Liver (tissue), 8 donors: ENCODE measurements at regions not wholly inside any gene's neighbourhood (a gene's known extent, or its start where the extent isn't known, plus 50 kb on each side); places are given as distances from the start of the nearest gene placed in this dataset.

ENCODE experiments used
- DNase-seq: peaks from one replicate; pipeline ENCODE4 v3.0.0-alpha.2; 2017; ENCODE audit warnings: low spot score
- H3K27ac ChIP-seq, 2 donors: one replicate each; pipeline ENCODE4 v1.7.0; 2013; ENCODE audit warnings: inconsistent platforms in 2 of 2, low read length in 2 of 2, control low read depth in 1 of 2, low read depth in 1 of 2, mild to moderate bottlenecking in 1 of 2
- H3K27me3 ChIP-seq, 4 donors: one replicate each; pipeline versions ENCODE4 v1.6.1 to v1.7.0; 2013; ENCODE audit warnings: low read length in 3 of 4, inconsistent platforms in 1 of 4, mild to moderate bottlenecking in 1 of 4, moderate library complexity in 1 of 4; ENCODE audit not compliant: control insufficient read depth in 4 of 4, insufficient read depth in 4 of 4
- H3K36me3 ChIP-seq, 4 donors: one replicate each; pipeline versions ENCODE4 v1.6.1 to v1.7.0; 2013; ENCODE audit warnings: low read length in 3 of 4, mild to moderate bottlenecking in 3 of 4, low read depth in 1 of 4, moderate library complexity in 1 of 4; ENCODE audit not compliant: control insufficient read depth in 4 of 4, insufficient read depth in 3 of 4
- H3K4me1 ChIP-seq, 4 donors: one replicate each; pipeline versions ENCODE4 v1.6.1 to v1.7.0; 2013; ENCODE audit warnings: low read length in 3 of 4, mild to moderate bottlenecking in 3 of 4, moderate library complexity in 1 of 4; ENCODE audit not compliant: control insufficient read depth in 4 of 4, insufficient read depth in 4 of 4
- H3K4me3 ChIP-seq, 3 donors: one replicate each; pipeline versions ENCODE4 v1.6.1 to v1.7.0; 2013; ENCODE audit warnings: low read length in 3 of 3, control low read depth in 1 of 3, low read depth in 1 of 3, mild to moderate bottlenecking in 1 of 3
- H3K9ac ChIP-seq, 2 donors: one replicate each; pipeline ENCODE4 v1.7.0; 2013; ENCODE audit warnings: low read length in 2 of 2, mild to moderate bottlenecking in 2 of 2, moderate library complexity in 2 of 2, control low read depth in 1 of 2, low read depth in 1 of 2
- H3K9me3 ChIP-seq, 4 donors: one replicate each; pipeline versions ENCODE4 v1.6.1 to v1.7.0; 2013; ENCODE audit warnings: low read length in 3 of 4; ENCODE audit not compliant: control insufficient read depth in 4 of 4
- EGR1 ChIP-seq, 2 donors: IDR thresholded peaks; 2 replicates each; pipeline ENCODE4 v1.6.1; 2016 to 2018; ENCODE audit warnings: antibody characterized with exemption in 2 of 2, low read depth in 2 of 2
- FOXA1 ChIP-seq: IDR thresholded peaks from 2 replicates; pipeline ENCODE4 v1.6.1; 2016; ENCODE audit warnings: antibody characterized with exemption
- GABPA ChIP-seq, 2 donors: IDR thresholded peaks in 1 of 2; conservative IDR thresholded peaks in 1 of 2; 2 replicates each; pipeline ENCODE4 v1.6.1; 2016; ENCODE audit warnings: antibody characterized with exemption in 2 of 2, mild to moderate bottlenecking in 1 of 2, moderate library complexity in 1 of 2
- HNF4A ChIP-seq, 2 donors: conservative IDR thresholded peaks; 2 replicates each; pipeline ENCODE4 v1.6.1; 2016; ENCODE audit warnings: antibody characterized with exemption in 2 of 2, mild to moderate bottlenecking in 2 of 2
- HNF4G ChIP-seq: IDR thresholded peaks from 2 replicates; pipeline ENCODE4 v1.6.1; 2016; ENCODE audit warnings: antibody characterized with exemption
- JUND ChIP-seq, 2 donors: IDR thresholded peaks; 2 replicates each; pipeline ENCODE4 v1.6.1; 2016; ENCODE audit warnings: antibody characterized with exemption in 2 of 2
- NR2F2 ChIP-seq: IDR thresholded peaks from 2 replicates; pipeline ENCODE4 v1.6.1; 2016; ENCODE audit warnings: antibody characterized with exemption
- RAD21 ChIP-seq, 2 donors: IDR thresholded peaks; 2 replicates each; pipeline ENCODE4 v1.6.1; 2016; ENCODE audit warnings: antibody characterized with exemption in 2 of 2, mild to moderate bottlenecking in 2 of 2
- RXRA ChIP-seq, 2 donors: IDR thresholded peaks; 2 replicates each; pipeline ENCODE4 v1.6.1; 2017 to 2018; ENCODE audit warnings: antibody characterized with exemption in 2 of 2, mild to moderate bottlenecking in 1 of 2
- TAF1 ChIP-seq: conservative IDR thresholded peaks from 2 replicates; pipeline ENCODE4 v1.6.1; 2016; ENCODE audit warnings: antibody characterized with exemption, mild to moderate bottlenecking
- YY1 ChIP-seq: IDR thresholded peaks from 2 replicates; pipeline ENCODE4 v1.6.1; 2016; ENCODE audit warnings: antibody characterized with exemption, mild to moderate bottlenecking
- WGBS: extraction: QIAGEN DNeasy Blood & Tissue Kit; methylation state at CpG from one replicate; pipeline ENCODE4 v1.1.7; 2013; 5-methylcytosine and 5-hydroxymethylcytosine counted together
- TF ChIP-seq, protein P1 (sequence below): fragments of 150-350 bp; IDR thresholded peaks from 2 replicates; pipeline ENCODE4 v1.5.1; 2017; ENCODE audit warnings: improper control_type of control experiment, low read depth, low read length; ENCODE audit not compliant: missing input control
- TF ChIP-seq, protein P2 (sequence below): IDR thresholded peaks from 2 replicates; pipeline ENCODE4 v1.6.1; 2016; ENCODE audit warnings: antibody characterized with exemption
- TF ChIP-seq, protein P3 (sequence below): IDR thresholded peaks from 2 replicates; pipeline ENCODE4 v1.6.1; 2016; ENCODE audit warnings: antibody characterized with exemption
- TF ChIP-seq, protein P4 (sequence below): IDR thresholded peaks from 2 replicates; pipeline ENCODE4 v1.6.1; 2016; ENCODE audit warnings: antibody characterized with exemption
- TF ChIP-seq, protein P5 (sequence below): IDR thresholded peaks from 2 replicates; pipeline ENCODE4 v1.6.1; 2016; ENCODE audit warnings: antibody characterized with exemption, mild to moderate bottlenecking
- donor health status: healthy.
- donor health status: healthy.
- donor health status: healthy.
- donor health status: healthy.
- donor health status: healthy.

DNA sequence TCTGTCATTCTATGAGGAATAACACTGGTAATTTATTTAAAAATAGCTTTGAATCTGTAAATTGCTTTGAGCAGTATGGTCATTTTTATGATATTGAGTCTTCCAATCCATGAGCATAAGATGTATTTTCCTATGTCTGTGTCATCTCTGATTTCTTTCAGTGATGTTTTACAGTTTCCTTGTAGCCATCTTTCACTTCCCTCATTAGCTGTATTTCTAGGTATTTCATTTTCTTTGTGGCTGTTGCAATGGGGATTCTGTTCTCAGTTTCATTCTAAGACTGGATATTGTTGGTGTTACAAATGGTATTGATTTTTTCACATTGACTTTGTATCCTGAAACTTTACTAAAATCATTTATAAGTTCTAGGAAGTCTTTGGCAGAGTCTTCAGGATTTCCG, 116.2 kb downstream of the DDX3Y start:
- WGBS = 71% methylated on average over 1 of the region's 1 CpG
- DNase-seq = no peak

DNA sequence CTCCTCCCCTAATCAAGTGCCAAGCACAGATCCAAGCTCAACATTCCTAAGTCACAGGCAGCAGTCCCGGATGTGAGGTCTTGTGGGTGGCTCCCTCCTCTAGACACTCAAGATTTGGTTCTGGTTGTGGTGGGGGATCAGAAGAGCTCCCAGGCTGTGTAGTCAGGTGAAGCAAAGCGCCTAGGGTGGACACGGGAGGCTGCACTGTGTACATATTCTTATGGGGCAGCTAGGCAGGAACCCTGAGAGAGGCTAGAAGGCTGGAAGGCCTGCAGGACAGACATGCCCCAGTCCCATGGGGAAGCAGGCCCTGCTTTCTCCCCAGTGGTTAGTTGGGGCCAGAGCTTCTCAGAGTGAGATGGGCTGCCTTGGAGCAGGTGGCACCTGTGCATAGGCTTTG, 118.9 kb downstream of the DDX3Y start:
- DNase-seq = no peak
- 81% methylated on average over 3 of the region's 3 CpGs for WGBS
- Histone ChIP-seq H3K27me3 (no peaks in the 10 kb centered on the region), H3K27ac (no peak overlapping the region), H3K9me3 (no peaks in the 10 kb centered on the region), H3K4me1 (no peaks in the 10 kb centered on the region), H3K9ac (no peak overlapping the region), H3K4me3 (no peak overlapping the region), H3K36me3 (no peaks in the 10 kb centered on the region)
- TF ChIP-seq HNF4A (conservative IDR thresholded peaks at IDR 0.05) (no peak), EGR1 (IDR thresholded peaks at IDR 0.05; ENCODE audit: low read depth in 2 of 2) (no peak), TAF1 (no peak), JUND (IDR thresholded peaks at IDR 0.05) (no peak), RXRA (IDR thresholded peaks at IDR 0.05) (no peak), GABPA (IDR thresholded peaks at IDR 0.05 in 1 of 2, conservative IDR thresholded peaks at IDR 0.05 in 1 of 2) (no peak)
- TF ChIP-seq, protein P1, sequence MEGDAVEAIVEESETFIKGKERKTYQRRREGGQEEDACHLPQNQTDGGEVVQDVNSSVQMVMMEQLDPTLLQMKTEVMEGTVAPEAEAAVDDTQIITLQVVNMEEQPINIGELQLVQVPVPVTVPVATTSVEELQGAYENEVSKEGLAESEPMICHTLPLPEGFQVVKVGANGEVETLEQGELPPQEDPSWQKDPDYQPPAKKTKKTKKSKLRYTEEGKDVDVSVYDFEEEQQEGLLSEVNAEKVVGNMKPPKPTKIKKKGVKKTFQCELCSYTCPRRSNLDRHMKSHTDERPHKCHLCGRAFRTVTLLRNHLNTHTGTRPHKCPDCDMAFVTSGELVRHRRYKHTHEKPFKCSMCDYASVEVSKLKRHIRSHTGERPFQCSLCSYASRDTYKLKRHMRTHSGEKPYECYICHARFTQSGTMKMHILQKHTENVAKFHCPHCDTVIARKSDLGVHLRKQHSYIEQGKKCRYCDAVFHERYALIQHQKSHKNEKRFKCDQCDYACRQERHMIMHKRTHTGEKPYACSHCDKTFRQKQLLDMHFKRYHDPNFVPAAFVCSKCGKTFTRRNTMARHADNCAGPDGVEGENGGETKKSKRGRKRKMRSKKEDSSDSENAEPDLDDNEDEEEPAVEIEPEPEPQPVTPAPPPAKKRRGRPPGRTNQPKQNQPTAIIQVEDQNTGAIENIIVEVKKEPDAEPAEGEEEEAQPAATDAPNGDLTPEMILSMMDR = no peak
- TF ChIP-seq, protein P2, sequence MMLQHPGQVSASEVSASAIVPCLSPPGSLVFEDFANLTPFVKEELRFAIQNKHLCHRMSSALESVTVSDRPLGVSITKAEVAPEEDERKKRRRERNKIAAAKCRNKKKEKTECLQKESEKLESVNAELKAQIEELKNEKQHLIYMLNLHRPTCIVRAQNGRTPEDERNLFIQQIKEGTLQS = no peak
- TF ChIP-seq, protein P3, sequence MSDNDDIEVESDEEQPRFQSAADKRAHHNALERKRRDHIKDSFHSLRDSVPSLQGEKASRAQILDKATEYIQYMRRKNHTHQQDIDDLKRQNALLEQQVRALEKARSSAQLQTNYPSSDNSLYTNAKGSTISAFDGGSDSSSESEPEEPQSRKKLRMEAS = no peak
- TF ChIP-seq, protein P4, sequence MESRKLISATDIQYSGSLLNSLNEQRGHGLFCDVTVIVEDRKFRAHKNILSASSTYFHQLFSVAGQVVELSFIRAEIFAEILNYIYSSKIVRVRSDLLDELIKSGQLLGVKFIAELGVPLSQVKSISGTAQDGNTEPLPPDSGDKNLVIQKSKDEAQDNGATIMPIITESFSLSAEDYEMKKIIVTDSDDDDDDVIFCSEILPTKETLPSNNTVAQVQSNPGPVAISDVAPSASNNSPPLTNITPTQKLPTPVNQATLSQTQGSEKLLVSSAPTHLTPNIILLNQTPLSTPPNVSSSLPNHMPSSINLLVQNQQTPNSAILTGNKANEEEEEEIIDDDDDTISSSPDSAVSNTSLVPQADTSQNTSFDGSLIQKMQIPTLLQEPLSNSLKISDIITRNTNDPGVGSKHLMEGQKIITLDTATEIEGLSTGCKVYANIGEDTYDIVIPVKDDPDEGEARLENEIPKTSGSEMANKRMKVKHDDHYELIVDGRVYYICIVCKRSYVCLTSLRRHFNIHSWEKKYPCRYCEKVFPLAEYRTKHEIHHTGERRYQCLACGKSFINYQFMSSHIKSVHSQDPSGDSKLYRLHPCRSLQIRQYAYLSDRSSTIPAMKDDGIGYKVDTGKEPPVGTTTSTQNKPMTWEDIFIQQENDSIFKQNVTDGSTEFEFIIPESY = no peak

More for the DNA sequence above, 116.2 kb downstream of the DDX3Y start:
- Histone ChIP-seq H3K4me1 (no peaks in the 10 kb centered on the region), H3K9ac (no peak overlapping the region), H3K9me3 (no peaks in the 10 kb centered on the region), H3K27ac (no peak overlapping the region), H3K4me3 (no peak overlapping the region), H3K36me3 (no peaks in the 10 kb centered on the region), H3K27me3 (no peaks in the 10 kb centered on the region)
- TF ChIP-seq NR2F2 (no peak), TAF1 (no peak), FOXA1 (no peak), HNF4G (no peak), RXRA (IDR thresholded peaks at IDR 0.05) (no peak), GABPA (IDR thresholded peaks at IDR 0.05 in 1 of 2, conservative IDR thresholded peaks at IDR 0.05 in 1 of 2) (no peak), RAD21 (IDR thresholded peaks at IDR 0.05) (no peak), JUND (IDR thresholded peaks at IDR 0.05) (no peak), HNF4A (conservative IDR thresholded peaks at IDR 0.05) (no peak), EGR1 (IDR thresholded peaks at IDR 0.05; ENCODE audit: low read depth in 2 of 2) (no peak), YY1 (no peak)
- TF ChIP-seq, protein P5, sequence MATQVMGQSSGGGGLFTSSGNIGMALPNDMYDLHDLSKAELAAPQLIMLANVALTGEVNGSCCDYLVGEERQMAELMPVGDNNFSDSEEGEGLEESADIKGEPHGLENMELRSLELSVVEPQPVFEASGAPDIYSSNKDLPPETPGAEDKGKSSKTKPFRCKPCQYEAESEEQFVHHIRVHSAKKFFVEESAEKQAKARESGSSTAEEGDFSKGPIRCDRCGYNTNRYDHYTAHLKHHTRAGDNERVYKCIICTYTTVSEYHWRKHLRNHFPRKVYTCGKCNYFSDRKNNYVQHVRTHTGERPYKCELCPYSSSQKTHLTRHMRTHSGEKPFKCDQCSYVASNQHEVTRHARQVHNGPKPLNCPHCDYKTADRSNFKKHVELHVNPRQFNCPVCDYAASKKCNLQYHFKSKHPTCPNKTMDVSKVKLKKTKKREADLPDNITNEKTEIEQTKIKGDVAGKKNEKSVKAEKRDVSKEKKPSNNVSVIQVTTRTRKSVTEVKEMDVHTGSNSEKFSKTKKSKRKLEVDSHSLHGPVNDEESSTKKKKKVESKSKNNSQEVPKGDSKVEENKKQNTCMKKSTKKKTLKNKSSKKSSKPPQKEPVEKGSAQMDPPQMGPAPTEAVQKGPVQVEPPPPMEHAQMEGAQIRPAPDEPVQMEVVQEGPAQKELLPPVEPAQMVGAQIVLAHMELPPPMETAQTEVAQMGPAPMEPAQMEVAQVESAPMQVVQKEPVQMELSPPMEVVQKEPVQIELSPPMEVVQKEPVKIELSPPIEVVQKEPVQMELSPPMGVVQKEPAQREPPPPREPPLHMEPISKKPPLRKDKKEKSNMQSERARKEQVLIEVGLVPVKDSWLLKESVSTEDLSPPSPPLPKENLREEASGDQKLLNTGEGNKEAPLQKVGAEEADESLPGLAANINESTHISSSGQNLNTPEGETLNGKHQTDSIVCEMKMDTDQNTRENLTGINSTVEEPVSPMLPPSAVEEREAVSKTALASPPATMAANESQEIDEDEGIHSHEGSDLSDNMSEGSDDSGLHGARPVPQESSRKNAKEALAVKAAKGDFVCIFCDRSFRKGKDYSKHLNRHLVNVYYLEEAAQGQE = no peak
- TF ChIP-seq, protein P2 = no peak
- TF ChIP-seq, protein P3 = no peak
- TF ChIP-seq, protein P4 = no peak
